HUDEP-2 (cell line): ENCODE measurements at regions not wholly inside any gene's neighbourhood (a gene's known extent, or its start where the extent isn't known, plus 50 kb on each side); places are given as distances from the start of the nearest gene placed in this dataset.
"Not testable (repeated sequence)": the region's sequence is repeated elsewhere in the genome, so short reads cannot be mapped to it uniquely, and the experiment has no call there.

Experiments
- DNase-seq, 76 experiments: peaks; one replicate each; lab custom pipeline; 2025; ENCODE audit not compliant: unreplicated experiment in 76 of 76; lab: John Stamatoyannopoulos, UW

DNA sequence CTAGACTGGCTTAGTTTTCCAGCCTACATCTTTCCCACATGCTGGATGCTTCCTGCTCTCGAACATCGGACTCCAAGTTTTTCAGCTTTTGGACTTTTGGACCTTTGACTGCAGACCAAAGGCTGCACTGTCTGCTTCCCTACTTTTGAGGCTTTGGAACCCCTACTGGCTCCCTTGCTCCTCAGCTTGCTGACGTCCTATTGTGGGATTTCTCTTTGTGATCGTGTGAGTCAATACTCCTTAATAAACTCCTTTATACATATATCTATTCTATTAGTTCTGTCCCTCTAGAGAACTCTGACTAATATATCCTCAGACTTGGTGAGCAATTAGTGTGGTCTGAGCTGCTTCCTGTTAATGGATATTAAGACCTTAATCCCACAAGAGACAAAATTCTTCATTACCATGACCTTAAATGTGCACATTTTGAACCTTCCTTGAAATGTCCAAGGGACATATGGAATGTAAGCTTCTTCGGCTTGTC is 752.9 kb downstream of the CDH18 start:
- DNase-seq: no peak

DNA sequence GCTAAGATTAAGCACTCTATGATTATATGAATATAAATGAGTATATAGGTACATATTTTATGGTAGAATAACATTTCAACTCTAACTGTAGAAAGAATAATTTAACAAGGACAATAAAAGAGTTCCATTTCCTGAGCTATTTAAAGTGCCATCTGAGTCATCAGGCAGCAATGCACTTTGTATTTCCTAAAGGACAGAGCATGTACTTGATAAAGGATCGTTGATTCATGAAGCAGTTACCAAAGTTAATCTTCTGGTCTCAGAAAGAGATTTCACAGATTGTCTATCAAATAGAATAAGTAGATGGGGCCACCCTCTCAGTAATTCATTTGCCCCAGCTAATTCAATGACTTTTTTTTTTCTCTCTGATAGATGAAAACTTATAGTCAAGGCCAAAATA is 747.8 kb downstream of the CDH18 start:
- DNase-seq: no peak

DNA sequence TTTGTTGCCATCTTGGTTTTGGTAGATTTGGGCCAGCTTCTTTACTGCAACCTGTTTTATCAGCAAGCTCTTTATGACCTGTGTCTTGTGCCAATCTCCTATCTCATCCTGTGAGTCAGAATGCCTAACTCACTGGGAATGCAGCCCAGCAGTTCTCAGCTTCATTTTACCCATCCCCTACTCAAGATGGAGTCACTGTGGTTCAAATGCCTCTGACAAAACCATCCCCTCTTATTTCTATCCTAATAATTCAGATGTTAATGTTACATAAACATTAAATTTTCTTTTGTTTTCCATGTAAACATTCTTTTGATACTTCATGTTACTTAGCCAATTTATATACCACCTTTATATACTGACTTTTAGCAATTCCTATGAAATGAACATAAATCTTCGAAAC is 746.3 kb downstream of the CDH18 start:
- DNase-seq: peak in 1 of 76 experiments; percentile 8

DNA sequence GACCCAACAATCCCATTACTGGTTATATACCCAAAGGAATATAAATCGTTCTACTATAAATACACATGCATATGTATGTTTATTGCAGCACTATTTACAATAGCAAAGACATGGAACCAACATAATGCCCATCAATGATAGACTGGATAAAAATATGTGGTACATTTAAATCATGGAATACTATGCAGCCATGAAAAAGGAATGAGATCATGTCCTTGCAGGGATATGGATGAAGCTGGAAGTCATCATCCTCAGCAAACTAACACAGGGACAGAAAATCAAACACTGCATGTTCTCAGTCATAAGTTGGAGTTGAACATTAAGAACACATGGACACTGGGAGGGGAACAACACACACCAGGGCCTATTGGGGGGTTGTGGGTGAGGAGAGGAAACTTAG is 741.8 kb downstream of the CDH18 start:
- DNase-seq: not testable (repeated sequence)

DNA sequence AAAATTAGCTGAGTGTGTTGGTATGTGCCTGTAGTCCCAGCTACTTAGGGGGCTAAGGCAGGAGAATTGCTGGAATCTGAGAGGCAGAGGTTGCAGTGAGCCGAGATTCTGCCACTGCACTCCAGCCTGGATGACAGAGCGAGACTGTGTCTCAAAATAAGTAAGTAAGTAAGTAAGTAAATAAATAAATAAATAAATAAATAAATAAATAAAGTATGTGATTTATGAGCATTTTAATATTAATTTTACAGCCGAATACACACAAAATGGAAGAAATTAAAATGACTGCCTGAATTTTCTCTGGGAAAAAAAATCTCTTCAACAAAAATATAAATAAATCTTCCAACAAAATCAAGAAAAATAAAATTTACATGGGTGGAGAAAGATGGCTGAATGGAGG is 740.7 kb downstream of the CDH18 start:
- no peak for DNase-seq

DNA sequence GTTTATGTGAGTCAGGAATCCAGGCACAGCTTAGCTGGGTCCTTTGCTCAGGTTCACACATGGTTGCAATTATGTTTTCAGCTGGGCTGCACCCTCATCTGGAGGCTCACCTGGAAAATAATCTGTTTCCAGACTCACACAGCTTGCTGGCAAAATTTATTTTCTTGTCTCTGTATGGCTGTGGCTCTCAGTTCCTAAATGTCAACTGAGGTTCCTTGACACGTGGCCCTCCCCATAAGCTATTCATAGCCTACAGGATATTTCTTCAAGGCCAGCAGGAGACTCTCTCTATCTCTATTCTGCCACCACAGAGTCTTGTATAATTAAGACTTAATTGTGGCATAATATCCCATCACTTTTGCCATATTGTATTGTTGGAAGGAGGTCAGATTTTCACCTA is 732.0 kb downstream of the CDH18 start:
- no peak for DNase-seq

DNA sequence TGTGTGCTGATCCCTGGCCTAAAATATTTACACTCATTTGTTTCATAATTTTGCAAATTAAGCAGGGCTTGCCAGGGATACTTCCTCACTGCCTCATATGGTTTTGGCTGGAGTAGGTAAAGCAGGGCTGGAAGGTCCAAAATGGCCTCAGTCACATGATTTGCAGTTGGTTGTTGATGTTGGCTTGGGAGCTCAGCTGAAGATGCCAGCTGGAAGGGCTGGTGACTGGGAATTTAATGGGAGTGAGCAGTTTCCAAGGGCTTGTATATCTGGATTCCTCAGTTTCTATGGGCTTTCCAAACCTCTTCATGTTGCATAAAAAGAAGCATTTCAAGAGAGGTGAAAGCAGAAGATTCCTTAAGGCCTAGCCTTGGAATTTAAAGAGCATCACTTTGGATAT is 729.3 kb downstream of the CDH18 start:
- no peak for DNase-seq

DNA sequence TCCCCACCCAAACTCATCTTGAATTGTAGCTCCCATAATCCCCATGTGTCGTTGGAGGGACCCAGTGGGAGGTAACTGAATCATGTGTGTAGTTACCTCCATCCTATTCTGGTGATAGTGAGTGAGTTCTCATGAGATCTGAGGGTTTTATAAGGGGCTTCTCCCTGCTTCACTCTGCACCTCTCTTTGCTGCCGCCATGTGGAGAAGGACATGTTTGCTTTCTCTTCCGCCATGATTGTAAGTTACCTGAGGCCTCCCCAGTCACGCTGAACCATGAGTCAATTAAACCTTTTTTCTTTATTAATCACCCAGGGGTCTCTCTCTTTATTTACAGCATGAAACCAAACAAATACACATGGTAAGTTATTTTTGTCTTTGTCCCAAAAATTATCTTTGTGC is 726.1 kb downstream of the CDH18 start:
- DNase-seq: no peak

DNA sequence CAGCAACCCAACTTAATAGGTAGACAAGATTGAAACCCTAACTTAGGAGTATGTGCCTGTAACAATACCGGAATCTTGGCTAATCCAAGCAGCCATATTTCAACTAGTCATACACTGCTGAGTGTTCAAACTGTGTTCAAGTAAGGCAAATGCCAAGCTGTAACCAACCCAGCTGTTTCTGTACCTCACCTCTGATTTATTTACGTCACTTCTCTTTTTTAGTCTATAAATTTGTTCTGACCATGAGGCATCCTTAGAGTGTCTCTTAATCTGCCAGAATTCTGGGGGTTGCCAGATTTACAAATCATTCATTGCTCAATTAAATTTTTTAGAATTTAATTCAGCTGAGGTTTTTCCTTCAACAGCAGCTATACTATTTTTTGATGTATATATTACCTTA is 723.2 kb downstream of the CDH18 start:
- DNase-seq: no peak

DNA sequence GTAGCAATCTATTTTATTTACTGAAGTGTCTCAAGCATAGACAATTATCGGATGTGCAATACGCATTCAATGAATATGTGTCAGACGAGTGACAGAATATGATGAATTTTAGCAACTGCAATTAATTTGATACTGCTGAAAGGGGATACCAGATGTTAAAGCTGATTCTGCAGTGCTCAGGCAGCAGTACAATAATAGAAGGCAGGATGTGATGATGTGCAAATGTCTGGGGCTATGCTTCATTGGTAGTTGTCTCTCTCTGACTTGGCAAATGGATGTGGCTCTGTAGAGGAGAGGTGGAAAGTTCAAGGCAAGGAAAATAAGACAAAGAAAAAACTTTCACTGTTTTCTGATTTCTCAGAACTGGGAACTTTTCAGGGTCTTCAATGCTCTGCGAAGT is 721.2 kb downstream of the CDH18 start:
- no peak for DNase-seq

DNA sequence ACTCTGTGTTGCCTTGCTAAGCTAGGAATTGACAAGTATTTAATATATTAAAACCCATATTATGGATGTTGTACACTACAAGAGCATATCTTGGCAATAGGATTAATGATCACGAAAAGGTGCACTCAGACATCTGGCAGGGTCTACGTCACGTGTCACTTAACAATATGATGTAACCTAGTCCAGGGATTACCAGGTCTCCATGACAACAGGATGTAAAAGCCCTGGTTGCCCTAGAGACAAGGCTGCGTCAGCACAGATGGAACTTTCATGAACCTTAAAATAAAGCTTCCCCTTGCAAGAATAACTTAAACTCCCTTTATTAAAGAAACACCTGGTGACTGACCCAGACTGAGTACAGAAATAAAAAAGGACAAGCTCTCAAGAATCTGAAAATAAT is 717.8 kb downstream of the CDH18 start:
- no peak for DNase-seq

DNA sequence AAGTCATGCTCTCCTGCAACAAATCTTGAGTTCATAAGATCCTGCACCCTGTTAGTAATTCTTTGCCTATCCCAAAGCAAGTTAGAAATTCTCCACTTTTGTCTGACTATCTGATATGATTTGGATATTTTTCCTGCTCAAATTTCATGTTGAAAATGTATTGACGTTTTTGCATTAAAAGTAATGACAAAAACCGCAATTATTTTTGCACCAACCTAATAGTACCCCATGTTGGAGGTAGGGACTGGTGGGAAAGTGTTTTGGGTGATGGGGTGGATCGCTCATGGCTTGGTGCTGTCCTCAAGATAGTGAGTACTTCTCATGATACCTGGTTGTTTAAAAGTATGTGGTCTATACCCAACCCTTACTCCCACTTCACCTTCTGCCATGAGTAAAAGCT is 713.4 kb downstream of the CDH18 start:
- DNase-seq: no peak

DNA sequence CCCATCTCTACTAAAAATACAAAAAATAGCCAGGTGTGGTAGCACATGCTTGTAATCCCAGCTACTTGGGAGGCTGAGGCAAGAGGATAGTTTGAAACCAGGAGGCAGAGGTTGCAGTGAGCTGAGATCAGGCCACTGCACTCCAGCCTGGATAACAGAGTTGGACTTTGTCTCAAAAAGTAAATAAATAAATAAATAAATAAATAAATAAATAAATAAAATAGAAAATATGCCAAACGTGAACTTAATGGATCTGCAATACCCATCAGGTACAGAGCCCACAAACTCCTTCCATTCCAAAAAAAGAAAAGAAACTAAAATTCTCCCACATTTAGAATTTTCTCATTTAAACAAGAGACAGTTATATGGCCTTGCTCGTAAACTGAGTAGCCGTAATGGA is 702.7 kb downstream of the CDH18 start:
- DNase-seq: no peak

DNA sequence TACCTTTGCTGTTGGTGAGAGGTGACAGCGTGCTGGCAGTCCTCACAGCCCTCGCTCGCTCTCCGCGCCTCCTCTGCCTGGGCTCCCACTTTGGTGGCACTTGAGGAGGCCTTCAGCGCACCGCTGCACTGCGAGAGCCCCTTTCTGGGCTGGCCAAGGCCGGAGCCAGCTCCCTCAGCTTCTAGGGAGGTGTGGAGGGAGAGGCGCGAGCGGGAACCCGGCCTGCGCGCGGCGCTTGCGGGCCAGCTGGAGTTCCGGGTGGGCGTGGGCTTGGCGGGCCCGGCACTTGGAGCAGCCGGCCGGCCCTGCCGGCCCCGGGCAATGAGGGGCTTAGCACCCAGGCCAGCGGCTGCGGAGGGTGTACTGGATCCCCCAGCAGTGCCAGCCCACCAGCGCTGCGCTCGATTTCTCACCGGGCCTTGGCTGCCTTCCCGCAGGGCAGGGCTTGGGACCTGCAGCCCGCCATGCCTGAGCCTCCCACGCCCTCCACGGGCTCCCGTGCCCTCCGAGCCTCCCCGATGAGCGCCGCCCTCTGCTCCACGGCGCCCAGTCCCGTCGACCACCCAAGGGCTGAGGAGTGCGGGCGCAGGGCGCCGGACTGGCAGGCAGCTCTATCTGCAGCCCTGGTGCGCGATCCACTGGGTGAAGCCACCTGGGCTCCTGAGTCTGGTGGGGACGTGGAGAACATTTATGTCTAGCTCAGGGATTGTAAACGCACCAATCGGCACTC is 700.3 kb downstream of the CDH18 start:
- not testable (repeated sequence) for DNase-seq

DNA sequence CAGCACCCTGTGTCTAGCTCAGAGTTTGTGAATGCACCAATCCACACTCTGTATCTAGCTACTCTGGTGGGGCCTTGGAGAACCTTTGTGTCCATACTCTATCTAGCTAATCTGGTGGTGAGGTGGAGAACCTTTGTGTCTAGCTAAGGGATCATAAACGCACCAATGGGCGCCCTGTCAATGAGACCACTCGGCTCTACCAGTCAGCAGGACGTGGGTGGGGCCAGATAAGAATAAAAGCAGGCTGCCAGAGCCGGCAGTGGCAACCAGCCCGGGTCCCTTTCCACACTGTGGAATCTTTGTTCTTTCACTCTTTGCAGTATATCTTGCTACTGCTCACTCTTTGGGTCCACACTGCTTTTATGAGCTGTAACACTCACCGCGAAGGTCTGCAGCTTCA is 699.7 kb downstream of the CDH18 start:
- DNase-seq: not testable (repeated sequence)

DNA sequence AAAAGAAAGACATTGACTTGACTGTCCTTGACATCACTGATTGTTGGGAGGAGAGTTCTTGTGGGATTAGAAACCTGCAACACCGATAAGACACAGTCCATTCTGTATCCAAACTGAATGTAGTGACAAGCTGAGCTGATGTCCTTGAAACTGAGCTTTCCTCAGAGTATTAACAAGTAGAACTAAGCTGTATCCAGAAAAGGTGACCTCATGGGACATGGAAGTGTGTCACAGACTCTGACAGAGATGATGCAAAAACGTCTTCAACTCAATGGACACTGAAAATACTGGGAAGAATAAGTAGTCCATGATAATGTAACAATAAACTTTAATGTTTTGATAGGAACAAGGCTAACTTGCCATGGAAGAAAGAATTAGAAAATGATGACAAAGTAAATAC is 690.1 kb downstream of the CDH18 start:
- DNase-seq: no peak

DNA sequence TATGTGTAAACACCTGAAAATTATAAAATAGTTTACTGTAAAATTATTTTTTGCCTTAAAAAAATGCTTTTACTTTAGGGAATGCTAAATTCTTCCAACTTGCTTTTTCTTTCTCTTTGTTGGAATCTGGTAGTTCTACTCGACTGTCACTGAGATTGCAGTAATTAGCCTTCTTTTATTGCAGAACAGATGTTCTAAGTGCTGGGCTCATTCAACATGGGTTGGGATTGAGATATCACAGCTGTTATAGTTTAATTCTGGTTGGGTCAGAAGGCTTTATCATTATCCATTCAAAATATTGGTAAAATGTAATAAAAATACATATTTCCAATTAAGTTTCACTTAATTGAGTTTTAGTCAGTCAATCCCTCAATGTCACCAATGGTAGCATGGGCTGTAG is 686.7 kb downstream of the CDH18 start:
- no peak for DNase-seq

DNA sequence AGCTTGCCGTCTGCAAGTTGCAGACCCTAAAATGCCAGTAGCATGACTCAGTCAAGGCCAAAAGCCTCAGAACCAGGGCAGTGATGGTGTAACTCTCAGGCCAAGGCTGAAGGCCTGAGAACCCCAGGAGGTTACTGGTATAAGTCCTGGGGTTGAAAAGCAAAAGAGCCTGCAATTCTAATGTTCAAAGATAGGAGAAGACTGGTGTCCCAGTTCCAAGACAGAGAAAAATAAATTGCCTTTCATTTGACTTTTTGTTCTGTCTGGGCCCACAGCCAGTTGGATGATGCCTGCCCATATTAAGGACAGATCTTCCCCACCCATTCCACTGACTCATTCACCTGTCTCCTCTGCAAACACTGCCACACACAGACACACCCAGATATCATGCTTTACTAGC is 673.2 kb downstream of the CDH18 start:
- peak in 6 of 76 experiments; percentile 0 to 71 (median 40) for DNase-seq

DNA sequence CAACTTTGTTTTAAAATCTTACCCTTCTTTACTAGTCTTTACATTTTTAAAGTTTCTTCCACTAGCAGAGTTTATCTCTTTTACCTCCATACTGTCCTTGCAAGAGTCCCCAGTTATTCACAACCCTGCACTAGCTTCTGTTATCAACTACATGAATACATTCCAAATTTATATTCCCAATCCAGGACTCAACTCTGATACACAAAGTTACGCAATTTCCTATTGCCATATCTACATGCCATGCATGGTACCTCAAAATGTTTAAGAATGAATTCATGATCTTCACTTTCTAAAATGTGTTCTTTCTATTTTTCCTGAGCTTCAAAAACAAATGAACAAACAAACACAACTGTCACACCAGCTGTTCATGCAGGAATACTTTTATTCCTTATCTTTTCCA is 668.7 kb downstream of the CDH18 start:
- no peak for DNase-seq

DNA sequence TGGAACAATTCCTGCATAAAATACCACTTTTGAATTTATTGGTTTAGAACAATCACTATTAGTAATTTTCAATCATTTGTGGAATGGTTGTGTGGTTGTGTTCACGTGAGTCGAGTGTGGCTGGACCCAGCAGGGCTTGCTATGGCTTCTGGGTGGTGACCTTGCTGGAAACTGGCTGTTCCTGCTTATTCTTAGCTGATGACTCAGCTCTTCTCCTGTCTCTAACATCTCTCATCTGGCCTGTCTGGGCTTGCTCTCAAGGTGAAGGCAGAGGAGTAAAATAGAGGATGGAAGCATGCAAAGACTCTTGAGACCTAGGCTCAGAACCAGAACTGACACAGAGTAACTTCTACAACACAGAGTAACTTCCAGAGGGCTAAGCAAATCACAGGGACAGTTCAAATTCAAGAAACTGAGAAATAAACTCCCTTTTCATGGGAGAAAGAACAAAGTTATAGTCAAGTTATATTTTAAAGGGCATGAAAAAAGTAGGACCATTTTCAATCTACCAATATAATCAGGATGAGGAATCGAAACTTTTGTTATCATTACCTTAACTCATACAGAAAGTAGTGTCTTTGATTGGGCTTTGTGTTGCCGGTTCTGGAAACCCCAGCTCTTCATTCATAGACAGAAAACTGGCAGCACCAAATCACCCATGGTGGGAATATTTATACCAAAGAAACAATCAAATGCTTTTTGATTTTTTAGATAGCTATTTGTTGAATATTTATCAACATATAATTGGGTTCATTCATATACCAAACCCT is 665.1 kb downstream of the CDH18 start:
- peak in 4 of 76 experiments; percentile 2 to 28 (median 6) for DNase-seq

DNA sequence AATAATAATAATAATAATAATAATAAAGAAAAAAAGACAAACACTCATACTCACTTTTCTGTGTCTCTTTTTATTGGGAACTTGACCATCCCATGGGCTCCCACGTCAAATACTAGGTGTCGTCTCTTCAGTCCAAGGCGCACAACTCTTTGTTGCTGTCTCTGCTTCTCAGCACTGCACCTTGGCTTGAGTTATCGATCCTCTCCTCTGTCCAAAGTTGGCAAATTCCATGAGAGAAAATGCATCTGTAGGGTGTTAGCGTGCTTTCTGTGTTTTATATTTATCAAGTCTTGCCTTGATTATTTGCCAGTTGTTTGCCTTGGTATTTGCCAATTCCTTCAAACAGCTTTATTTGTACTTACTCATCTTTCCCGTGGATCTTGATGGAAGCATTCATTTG is 653.7 kb downstream of the CDH18 start:
- DNase-seq: no peak

DNA sequence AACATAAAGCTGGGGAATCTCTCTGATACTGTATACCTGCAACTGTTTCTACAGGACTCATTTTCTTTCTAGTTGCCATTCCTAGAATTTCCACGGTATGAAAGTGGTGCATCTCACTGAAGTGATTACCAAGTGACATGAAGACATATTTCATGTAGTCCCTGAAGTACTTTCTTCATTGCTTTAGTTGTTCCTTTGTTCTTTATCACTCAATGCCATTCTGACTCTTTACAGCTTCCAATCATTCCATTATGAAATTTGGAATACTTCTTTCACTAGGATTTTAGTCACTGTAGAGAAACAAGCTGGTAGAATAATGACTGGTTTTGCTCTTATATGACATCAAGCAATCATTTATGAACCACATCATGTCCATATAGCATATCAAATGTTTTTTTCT is 645.1 kb downstream of the CDH18 start:
- no peak for DNase-seq
